PFSK-1 (cell line): ENCODE measurements at regions not wholly inside any gene's neighbourhood (a gene's known extent, or its start where the extent isn't known, plus 50 kb on each side); places are given as distances from the start of the nearest gene placed in this dataset.

Source experiments
- FOXP2 ChIP-seq: optimal IDR thresholded peaks from 2 replicates; pipeline ENCODE3; 2011; ENCODE audit warnings: borderline replicate concordance, control low read depth, inconsistent platforms; ENCODE audit not compliant: insufficient read depth; ENCODE audit errors: extremely low read length, extremely low read depth
- POLR2AphosphoS5 ChIP-seq: IDR thresholded peaks from 2 replicates; pipeline ENCODE4 v1.6.1; 2012; ENCODE audit warnings: low read depth, mild to moderate bottlenecking, control low read depth, low read length, moderate library complexity
- REST ChIP-seq, 2 experiments: IDR thresholded peaks; 2 replicates each; pipeline versions ENCODE4 v1.6.1 to v1.8.0; 2011 to 2012; ENCODE audit warnings: low read depth in 2 of 2, low read length in 2 of 2, control low read depth in 1 of 2, inconsistent platforms in 1 of 2, mild to moderate bottlenecking in 1 of 2, moderate library complexity in 1 of 2; ENCODE audit not compliant: insufficient read depth in 1 of 2
- SIN3A ChIP-seq: IDR thresholded peaks from 2 replicates; pipeline ENCODE4 v1.6.1; 2012; ENCODE audit warnings: mild to moderate bottlenecking, low read length, moderate library complexity, borderline replicate concordance; ENCODE audit not compliant: insufficient read depth

- TF ChIP-seq POLR2AphosphoS5 (no peak), FOXP2 (no peak), REST (IDR thresholded peaks at IDR 0.05; ENCODE audit: insufficient read depth in 1 of 2, low read depth in 2 of 2, low read length in 2 of 2) (no peak), SIN3A (no peak)
Observed at GRCh38 chr7:98762620-98763019, 107.2 kb downstream of the TMEM130 start.
